ENCODE measurements at regions not wholly inside any gene's neighbourhood (a gene's known extent, or its start where the extent isn't known, plus 50 kb on each side); places are given as distances from the start of the nearest gene placed in this dataset.

GRCh38 chr14:97517566-97518234 lies 720.5 kb downstream of the VRK1 start:
- intact Hi-C loops (cut with DNase I) = no loop called here
- no peak for DNase-seq (ENCODE audit: extremely low spot score)
- H3K27ac ChIP-seq (replicated peaks in 1 of 4) = no peak overlapping the region
- no peaks in the 10 kb centered on the region for H3K36me3 ChIP-seq
- H3K27me3 ChIP-seq = no peaks in the 10 kb centered on the region
- H3K4me3 ChIP-seq = no peak overlapping the region
- 69% methylated on average over 5 of the region's 5 CpGs for WGBS
- H3K9me3 ChIP-seq = no peaks in the 10 kb centered on the region
- no peak for TF ChIP-seq POLR2AphosphoS5 (IDR thresholded peaks at IDR 0.05)
- TF ChIP-seq POLR2A (IDR thresholded peaks at IDR 0.05; ENCODE audit: low read depth) = no peak
- TF ChIP-seq EP300 (IDR thresholded peaks at IDR 0.05) = no peak
- TF ChIP-seq CTCF (IDR thresholded peaks at IDR 0.05) = no peak
- H3K4me1 ChIP-seq = no peaks in the 10 kb centered on the region

DNA sequence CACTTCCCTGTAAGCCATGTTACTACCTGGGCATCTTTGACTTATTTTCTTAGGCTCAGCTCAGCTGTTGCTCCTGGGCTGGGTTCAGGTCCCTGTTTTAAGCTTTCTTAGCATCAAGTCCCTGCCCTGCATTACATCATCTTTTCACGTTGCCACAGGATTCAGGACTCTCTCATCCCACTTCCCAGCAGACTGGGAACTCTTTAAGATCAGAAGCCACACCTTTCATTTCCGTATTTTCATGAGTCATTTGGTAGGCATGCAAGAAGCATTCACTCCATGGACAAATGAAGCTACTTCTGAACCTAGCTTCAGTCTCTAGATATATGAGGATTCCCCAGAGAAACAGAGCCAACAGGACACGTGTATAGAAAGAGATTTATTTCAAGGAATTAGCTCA lies 726.8 kb downstream of the VRK1 start:
- WGBS = 64% methylated on average over 3 of the region's 3 CpGs
- no peak for DNase-seq (ENCODE audit: extremely low spot score)
- Histone ChIP-seq H3K36me3 (no peaks in the 10 kb centered on the region), H3K27me3 (peaks cover 0 to 7% (median 0%) of the 10 kb centered on the region in 4 donors), H3K4me3 (no peak overlapping the region), H3K4me1 (no peaks in the 10 kb centered on the region), H3K9me3 (no peaks in the 10 kb centered on the region), H3K27ac (replicated peaks in 1 of 4) (no peak overlapping the region)
- TF ChIP-seq POLR2AphosphoS5 (IDR thresholded peaks at IDR 0.05) (no peak), POLR2A (IDR thresholded peaks at IDR 0.05; ENCODE audit: low read depth) (no peak), EP300 (IDR thresholded peaks at IDR 0.05) (no peak)
- intact Hi-C loops (cut with DNase I) = no loop called here

- 49% methylated on average over 7 of the region's 7 CpGs for WGBS
- Histone ChIP-seq H3K36me3 (no peaks in the 10 kb centered on the region), H3K9me3 (no peaks in the 10 kb centered on the region), H3K4me1 (no peaks in the 10 kb centered on the region), H3K27me3 (peaks cover 0 to 7% (median 0%) of the 10 kb centered on the region in 4 donors), H3K4me3 (no peak overlapping the region), H3K27ac (replicated peaks in 1 of 4) (no peak overlapping the region)
- no peak for DNase-seq (ENCODE audit: extremely low spot score)
- intact Hi-C loops (cut with DNase I) = no loop called here
- TF ChIP-seq CTCF (IDR thresholded peaks at IDR 0.05) (no peak), POLR2A (IDR thresholded peaks at IDR 0.05; ENCODE audit: low read depth) (no peak), EP300 (IDR thresholded peaks at IDR 0.05) (no peak)
These were observed 727.6 kb downstream of the VRK1 start for GRCh38 chr14:97524589-97525319.

DNA sequence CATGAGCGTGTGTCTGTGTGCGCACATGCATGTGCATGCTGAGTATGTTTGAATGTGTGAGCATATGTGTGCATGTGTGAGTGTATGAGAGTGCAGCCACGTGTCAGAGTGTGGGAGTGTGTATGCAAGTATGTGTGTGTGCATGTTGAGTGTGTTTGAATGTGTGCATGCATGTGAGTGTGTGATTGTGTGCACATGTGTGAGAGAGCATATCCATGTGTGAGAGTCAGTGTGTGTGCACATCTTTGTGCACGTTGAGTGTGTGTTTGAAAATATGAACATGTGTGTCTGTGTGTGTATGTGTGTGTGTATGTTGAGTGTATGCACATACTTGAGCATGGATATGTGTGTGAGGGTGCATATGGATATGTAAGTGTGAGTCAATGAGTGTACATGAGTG lies 730.8 kb downstream of the VRK1 start:
- no peak for DNase-seq (ENCODE audit: extremely low spot score)
- H3K4me3 ChIP-seq = no peak overlapping the region
- 79% methylated on average over 4 of the region's 4 CpGs for WGBS
- intact Hi-C loops (cut with DNase I) = no loop called here
- H3K36me3 ChIP-seq = no peaks in the 10 kb centered on the region
- H3K27me3 ChIP-seq = peaks cover 0 to 10% (median 0%) of the 10 kb centered on the region in 4 donors
- H3K9me3 ChIP-seq = peaks cover 0 to 1% (median 0%) of the 10 kb centered on the region in 4 donors
- no peaks in the 10 kb centered on the region for H3K4me1 ChIP-seq
- no peak for TF ChIP-seq EP300 (IDR thresholded peaks at IDR 0.05)
- TF ChIP-seq CTCF (IDR thresholded peaks at IDR 0.05) = no peak
- no peak for TF ChIP-seq POLR2A (IDR thresholded peaks at IDR 0.05; ENCODE audit: low read depth)
- no peak for TF ChIP-seq POLR2AphosphoS5 (IDR thresholded peaks at IDR 0.05)
- no peak overlapping the region for H3K27ac ChIP-seq (replicated peaks in 1 of 4)

DNA sequence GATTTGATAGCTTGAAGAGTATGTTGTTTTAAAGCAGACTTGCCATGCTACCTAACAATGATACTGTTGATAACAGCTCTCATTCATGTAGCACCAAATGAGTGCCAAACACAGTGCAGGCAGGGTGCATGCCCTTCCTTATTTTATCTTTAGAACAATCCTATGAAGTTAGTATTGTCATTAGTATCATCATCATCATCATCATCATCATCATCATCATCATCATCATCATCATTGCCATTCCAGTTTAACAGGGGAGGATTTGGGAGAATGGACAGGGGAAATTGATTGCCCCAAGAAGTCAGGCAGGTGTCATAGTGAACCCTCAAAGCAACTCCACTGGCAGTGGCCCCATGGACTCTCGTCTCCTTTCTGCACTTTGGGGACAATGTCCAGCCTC lies 734.9 kb downstream of the VRK1 start:
- Histone ChIP-seq H3K27me3 (peaks cover 0 to 18% (median 0%) of the 10 kb centered on the region in 4 donors), H3K4me3 (no peak overlapping the region), H3K4me1 (no peaks in the 10 kb centered on the region), H3K36me3 (no peaks in the 10 kb centered on the region), H3K9me3 (peaks cover 0 to 5% (median 0%) of the 10 kb centered on the region in 4 donors), H3K27ac (replicated peaks in 1 of 4) (no peak overlapping the region)
- intact Hi-C loops (cut with DNase I) = no loop called here
- no peak for DNase-seq (ENCODE audit: extremely low spot score)
- 91% methylated on average over 1 of the region's 1 CpG for WGBS
- TF ChIP-seq POLR2A (IDR thresholded peaks at IDR 0.05; ENCODE audit: low read depth) = no peak
- TF ChIP-seq POLR2AphosphoS5 (IDR thresholded peaks at IDR 0.05) = no peak
- TF ChIP-seq CTCF (IDR thresholded peaks at IDR 0.05) = no peak
- no peak for TF ChIP-seq EP300 (IDR thresholded peaks at IDR 0.05)
